ENCODE measurements at regions not wholly inside any gene's neighbourhood (a gene's known extent, or its start where the extent isn't known, plus 50 kb on each side); places are given as distances from the start of the nearest gene placed in this dataset.
"Not testable (repeated sequence)": the region's sequence is repeated elsewhere in the genome, so short reads cannot be mapped to it uniquely, and the experiment has no call there.

DNA sequence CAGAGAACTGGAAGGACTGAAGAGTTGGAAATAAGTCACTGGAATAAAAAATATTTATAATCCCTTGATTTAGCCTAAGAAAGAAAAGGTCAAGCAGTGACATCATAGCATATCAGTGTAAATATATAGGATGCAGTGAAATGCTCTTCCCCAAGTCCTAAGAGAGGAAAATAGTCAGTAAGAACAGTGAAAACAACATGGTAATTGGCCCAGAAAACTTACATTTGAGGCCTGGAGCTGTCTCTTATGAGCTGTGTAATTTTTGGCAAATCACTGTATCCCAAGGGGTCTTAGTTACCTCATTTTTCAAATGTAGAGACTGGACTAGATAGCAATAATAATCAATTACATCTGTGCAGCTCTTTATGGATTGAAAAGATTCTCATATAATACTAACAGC is 255.7 kb upstream of the AR start:
- no peak for DNase-seq (ENCODE audit: low read depth)

DNA sequence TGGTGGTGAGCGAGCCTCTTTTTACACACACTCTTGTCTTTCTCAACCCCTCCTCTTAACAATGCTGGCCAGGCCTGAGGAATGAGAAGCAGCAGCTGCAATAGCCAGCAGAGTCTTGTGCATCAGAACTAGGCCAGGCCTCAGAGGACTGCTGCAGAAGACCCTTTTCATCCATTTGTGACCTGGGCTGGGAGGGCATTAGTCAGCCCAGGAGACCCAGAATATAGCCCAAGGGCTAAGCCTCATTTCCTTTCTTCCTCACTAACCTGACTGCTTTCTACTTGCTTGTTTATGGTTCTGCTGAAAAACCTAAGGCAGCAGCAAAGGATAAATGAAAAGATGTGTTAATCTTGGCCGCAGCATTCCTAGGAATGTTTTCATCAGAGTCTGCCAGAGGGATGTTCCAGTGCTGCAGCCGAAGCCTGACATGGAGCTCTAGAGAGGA is 254.7 kb upstream of the AR start:
- no peak for DNase-seq (ENCODE audit: low read depth)

DNA sequence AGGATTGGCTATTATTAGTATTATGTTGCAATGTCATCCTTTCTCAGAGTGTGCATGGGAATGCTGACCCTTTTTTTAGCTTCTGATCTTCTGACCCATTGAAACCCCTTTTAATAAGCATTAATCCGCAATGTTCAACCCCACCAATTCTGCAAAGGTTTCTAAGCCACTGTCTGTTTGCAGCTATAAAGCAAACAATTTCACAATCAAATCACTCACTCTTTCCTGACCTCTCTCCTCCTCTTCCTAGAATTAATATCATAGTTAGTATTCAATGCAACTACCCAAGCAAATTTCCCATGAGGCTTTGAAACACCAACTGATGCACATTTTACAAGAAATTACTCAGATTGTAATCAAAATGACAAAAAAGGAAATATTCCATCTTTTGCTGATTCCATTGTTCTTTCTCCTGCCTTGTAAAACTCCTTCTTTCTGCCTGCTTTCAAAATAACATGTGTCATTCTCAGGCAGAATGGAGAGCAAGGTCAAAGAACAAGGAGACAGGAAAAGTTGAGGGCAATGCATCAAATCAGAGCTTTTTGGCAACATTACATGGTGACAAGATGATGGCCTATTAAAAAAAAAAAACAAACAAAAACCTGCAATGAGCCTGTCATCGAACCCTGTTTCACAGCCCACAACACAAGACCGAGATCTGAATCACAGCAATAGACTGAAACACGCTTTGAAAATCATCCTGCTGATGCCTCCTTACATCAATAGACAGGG is 253.2 kb upstream of the AR start:
- DNase-seq (ENCODE audit: low read depth) = no peak

DNA sequence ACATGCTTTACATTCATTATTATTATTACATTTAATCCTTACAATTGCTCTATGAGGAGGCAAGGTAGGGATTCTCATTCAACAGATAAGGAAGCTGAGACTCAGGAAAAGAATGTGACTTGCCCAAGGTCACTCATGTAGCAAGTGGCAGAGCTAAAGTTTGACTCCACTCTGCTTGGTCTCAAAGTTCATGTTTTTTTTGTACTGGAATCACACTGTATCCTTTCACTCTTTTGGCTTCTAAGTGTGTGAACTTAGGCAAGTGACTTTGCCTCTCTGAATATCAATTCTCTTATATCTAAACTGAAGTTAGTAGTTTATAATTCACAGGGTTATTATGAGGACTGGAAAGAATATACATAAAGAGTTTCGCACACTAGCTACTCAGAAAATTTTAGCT is 247.9 kb upstream of the AR start:
- no peak for DNase-seq (ENCODE audit: low read depth)

DNA sequence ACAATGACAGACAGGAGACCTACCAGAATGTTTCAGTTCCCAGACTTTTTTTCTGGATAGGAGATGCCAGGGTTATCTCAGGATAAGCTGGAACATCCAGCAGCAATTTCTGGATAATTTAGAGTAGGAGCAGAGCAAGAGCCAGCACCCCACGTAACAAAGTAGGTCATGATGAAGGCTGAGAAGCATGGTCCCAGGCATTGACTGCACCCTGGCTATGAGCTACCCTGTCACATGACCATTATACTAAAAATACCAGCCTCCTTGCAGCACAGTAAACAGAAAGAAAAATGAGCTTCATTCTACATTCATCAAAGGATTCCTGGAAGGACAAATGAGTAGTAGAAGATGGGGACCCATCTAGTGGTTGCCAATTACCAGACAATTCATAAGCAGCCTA is 247.4 kb upstream of the AR start:
- DNase-seq (ENCODE audit: low read depth) = no peak

DNA sequence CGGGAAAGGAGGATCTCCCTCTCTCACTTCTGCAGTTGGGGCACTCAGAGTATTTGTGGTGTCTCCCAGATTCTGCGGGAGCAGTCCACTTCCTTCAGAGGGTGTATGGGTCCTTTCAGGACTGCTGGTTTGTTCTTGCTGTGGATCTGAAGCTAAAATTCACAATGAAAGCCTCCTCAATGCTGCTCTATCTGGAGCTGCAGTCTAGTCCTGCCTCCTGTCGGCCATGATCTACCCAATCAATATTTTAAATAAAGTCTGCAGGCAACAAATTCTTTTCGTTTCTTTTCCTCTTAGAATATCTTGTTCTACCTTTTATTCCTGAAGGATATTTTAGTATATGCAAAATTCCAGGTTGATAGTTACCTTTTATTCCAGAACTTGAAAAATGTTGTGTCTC is 226.1 kb upstream of the AR start:
- no peak for DNase-seq (ENCODE audit: low read depth)

DNA sequence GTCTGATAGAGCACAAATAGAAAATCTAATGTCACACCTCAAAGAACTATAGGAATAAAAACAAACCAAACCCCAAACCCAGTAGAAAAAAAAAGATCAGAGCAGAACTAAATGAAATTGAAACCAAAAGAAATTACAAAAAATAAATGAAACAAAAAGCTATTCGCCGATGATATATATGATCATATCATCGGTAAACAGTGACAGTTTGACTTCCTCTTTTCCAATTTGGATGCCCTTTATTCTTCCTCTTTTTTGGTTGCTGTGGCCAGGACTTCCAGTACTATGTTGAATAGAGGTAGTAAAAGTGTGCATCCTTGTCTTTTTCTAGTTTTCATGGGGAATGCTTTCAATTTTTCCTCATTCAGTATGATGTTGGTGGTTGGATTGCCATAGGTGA is 215.3 kb upstream of the AR start:
- DNase-seq (ENCODE audit: low read depth) = no peak

DNA sequence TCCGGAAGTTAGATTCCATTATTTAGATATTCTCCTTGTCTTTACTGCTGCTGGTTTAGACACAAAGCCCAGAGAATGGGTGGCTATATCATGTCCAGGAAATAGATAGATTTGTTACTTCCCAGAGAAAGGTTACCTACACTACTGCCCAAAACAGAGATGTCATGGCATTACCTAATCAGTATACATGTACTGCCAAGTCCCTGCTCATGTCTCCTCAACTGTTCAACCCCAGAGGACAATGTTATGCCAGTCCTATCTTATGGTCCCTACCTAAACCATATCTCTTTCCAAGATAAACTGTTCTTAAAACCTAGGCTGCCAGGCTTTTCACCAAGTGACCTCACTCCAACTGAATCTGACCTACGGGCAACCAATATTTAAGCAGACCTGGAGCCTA is 209.5 kb upstream of the AR start:
- DNase-seq (ENCODE audit: low read depth) = no peak

DNA sequence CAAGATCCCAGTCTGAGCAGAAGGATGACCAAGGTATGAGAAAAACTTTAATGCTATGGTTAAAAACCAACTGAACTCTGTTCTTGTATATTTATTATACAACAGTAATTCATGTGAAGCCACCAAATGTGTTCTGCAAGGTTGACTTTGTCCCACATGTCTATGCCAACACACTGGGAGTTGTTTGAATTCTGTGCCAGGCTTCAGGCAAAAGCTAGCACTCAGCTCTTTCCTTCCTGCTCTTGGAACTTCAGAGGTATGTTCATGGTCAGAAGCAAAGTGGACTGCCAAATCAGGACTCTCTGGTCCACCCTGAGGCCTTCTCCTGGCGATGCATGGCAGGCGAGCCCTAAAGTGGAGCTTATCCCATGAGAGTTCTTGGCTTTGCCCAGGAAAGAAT is 205.6 kb upstream of the AR start:
- DNase-seq (ENCODE audit: low read depth) = no peak

DNA sequence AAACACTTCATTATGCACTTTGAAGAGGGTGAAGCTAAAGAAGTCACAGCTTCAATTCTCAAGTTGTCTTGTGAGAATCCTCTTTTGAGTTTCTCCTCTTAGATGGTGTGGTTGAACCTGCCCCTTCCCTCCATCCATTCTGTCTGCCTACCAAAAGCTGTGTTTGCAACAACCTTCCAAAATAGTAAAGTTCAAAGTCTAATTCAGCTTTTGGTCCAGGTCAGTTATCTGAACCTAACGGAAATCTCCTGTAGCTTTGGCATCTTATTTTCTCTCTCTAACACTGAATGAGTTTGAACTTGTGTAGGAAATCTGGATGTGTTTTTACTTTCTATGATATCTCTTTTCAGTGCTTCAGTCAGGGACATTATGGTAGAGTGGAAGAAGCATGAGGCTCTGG is 201.7 kb upstream of the AR start:
- no peak for DNase-seq (ENCODE audit: low read depth)

DNA sequence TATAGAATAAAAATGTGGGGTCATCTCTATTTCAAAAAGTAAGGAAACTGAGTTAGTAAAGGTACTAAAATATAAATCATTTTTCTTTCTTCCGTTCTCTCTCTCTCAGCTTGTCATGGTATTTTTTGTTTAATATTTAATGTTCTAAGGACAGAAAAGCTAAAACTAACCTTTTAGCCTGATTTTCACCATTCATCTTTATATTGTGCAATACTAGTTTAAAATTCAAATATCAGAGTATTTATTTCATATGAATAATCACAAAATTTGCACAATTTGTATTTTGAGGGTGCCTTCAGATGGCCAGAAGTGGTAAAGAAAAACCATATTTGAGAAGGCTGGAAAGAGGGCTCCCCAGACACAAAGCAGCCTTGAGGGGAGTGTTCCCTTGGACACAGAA is 197.6 kb upstream of the AR start:
- DNase-seq (ENCODE audit: low read depth) = no peak

DNA sequence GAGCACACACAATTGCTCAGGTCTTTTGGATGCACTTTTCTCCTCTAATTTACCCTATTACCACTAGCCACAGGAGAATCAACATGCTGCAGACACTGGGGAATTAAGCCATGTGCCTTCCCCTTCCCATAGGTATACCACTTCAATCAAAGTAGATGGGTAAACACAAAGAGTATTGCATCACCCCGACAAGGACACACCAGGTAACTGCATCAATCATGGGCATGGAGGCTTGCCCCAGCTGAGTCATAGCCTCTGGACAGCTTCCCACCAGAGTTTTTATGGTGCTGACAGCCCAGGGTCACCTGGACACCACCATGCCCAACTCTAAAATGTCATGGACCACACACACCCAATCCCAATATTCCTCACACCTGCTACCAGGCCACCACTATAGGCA is 197.2 kb upstream of the AR start:
- DNase-seq (ENCODE audit: low read depth) = no peak

DNA sequence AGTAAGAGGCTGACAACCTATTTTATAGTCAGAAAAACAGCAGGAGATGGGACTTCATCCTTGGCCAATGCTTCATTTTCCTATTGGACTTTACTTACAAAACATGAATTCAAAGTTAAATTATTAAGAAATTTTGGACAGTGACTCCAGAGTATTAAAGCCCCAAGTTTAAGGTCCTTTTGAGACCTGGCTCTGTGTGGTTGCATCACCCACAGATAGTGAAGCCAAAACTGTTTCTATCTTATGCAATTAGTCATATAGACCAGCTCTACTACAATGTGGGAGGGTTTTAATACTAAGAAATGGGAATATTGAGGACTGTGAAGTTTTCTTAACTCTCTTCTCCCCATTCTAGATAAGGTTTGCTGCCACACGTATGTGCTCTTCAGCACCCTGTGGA is 196.7 kb upstream of the AR start:
- DNase-seq (ENCODE audit: low read depth) = no peak

DNA sequence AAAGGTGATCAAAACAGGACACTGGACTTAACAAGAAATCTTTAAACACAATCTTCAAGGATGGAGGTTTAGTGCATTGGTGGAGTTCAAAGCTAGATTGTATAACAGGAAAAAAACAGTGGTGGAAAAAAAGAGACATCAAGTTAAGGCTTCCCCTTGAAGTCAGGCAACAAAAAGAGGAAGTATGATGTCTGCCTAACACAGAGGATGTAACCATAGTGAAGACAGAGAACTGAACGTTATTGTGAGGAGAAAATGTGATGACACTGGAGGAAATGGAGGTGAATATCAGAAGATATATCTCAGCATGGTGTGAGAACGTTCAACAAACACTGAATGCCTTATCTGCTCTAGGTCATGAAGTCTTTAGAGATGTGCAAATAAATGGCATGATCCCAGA is 192.4 kb upstream of the AR start:
- no peak for DNase-seq (ENCODE audit: low read depth)

DNA sequence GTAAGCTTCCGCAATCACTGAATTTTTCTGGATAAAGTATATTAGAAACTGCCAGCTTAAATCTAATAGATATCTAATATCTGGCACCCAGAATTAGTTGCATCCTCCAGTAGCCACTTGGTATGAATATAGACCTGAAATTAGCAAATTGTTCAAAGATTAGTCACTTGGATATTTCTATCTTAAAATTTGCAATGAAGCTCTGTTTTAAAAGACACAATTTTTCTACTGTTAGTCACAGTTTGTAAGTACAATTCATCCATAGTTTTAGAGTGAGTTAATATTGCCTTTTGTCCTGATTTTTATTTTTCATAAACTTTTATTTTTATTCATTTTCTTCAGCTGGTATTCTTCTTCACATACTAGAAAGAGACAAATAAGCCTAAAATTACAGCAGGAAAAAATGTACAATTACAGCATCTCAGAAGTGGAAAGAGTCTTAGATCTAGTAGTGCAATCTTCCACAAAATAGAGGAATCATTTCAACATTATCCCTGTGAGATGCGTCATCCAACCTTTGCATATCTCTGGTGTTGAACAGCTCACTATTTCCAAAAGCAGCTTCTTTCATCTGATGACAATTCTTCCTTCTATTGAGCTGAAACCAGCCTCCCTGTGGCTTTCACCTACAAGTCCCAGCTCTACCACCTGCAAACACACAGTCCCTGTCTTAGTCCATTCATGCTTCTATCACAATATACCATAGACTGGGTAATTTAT is 190.0 kb upstream of the AR start:
- peak; percentile 46 for DNase-seq (ENCODE audit: low read depth)

DNA sequence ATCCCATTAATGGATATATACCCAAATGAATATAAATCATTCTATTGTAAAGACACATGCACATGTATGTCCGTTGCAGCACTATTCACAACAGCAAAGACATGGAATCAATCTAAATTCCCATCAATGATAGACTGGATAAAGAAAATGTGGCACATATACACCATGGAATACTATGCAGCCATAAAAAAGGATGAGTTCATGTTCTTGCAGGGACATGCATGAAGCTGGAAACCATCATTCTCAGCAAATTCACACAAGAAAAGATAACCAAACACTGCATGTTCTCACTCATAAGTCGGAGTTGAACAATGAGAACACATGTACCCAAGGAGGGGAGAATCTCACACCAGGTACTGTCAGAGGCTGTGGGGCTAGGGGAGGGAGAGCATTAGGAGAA is 182.6 kb upstream of the AR start:
- DNase-seq (ENCODE audit: low read depth) = not testable (repeated sequence)

DNA sequence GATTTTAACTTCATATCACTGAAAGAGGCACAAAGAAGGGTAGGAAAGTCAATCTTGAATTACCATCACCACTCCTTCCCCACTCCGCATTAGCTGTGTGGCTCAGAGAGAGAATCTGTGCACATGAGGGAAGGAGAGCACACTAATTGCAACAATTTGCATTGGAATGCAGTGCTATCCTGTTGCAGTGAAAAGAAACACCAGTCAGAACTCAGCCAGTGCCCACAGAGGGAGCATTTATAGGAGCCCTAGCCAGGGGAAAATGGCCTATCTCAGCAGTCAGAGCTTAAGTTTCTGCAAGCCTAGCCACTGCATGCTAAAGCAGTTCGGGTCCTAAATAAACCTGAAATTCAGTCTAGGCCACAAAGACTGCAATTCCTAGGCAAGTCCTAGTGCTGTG is 159.4 kb upstream of the AR start:
- no peak for DNase-seq (ENCODE audit: low read depth)

DNA sequence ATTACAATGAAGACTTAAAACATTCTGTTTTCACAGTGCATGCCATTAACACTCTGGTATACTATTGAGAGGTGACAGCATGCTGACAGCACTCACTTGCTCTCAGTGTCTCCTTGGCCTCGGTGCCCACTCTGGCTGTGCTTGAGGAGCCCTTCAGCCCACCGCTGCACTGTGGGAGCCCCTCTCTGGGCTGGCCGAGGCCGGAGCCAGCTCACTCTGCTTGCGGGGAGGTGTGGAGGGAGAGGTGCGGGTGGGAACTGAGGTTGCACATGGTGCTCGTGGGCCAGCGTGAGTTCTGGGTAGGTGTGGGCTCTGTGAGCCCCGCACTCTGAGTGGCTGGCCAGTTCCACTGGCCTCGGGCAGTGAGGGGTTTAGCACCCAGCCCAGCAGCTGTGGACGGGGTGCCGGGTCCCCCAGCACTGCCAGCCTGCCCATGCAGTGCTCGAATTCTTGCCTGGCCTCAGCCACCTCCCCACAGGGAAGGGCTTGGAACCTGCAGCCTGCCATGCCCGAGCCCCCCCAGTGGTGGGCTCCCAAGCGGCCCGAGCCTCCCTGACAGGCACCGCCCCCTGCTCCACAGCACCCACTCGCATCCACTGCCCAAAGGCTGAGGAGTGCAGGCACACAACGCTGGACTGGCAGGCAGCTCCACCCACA is 135.3 kb upstream of the AR start:
- no peak for DNase-seq (ENCODE audit: low read depth)

DNA sequence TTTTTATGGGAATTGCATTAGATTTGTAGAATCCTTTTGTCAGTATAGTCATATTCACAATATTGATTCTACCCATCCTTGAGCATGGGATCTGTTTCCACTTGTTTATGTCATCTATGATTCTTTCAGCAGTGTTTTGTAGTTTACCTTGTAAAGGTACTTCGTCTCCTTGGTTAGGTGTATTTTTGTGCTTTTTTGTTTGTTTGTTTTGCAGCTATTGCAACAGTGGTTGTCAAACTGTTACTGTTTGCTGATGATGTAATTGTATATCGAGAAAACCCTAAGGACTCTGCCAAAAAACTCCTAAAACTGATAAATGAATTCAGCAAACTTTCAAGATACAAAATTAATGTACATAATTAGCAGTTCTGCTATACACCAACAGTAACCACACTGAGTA is 127.9 kb upstream of the AR start:
- no peak for DNase-seq (ENCODE audit: low read depth)

DNA sequence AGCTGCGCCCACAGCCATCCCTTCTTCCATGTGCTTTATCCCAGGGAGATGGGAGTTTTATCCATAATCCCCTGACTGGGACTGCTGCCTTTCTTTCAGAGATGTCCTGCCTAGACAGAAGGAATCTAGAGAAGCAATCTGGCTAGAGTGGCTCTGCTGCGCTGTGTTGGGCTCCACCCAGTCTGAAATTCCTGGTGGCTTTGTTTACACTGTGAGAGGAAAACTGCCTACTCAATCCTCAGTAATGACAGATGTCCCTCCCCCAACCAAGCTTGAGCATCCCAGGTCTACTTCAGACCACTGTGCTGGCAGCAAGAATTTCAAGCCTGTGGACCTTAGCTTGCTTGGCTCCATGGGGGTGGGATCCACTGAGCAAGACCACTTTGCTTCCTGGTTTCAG is 116.9 kb upstream of the AR start:
- DNase-seq (ENCODE audit: low read depth) = no peak

DNA sequence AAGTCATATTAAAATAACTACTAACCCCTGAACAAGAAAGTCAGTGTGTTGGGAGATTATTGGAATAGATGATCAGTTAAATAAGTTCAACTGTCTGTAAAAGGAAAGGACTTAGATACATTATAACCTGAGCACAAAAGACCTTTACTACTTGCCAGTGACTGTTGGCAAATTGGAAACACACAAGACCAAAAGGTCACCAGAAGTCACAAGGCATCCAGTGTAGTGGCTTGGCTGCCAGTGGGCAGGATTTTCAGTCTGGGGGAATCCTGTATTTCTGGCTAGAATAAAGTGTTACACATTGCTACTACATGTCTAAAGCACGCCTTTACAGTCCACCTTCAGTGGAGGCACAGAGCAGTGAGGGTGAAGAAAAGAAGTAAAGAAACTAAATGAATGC is 108.3 kb upstream of the AR start:
- no peak for DNase-seq (ENCODE audit: low read depth)

DNA sequence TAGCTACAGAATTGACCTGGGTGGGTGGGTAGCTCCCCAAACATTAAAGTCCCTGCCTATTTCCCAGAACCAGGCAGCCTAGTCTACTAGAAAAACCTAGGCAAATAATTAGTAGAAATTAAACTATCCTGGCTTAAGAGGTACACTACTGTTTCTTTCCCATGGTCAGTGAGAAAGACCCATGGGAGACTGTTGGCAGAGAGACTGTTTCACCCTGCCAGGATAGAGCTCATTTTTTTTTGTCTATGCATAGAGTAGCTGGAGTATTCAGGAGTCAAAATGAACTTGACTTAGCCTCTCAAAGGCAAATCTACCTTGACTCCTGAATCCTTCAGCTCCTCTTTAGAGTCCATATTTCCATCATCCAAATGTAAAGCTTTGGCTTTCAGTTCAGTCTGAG is 107.0 kb upstream of the AR start:
- no peak for DNase-seq (ENCODE audit: low read depth)

DNA sequence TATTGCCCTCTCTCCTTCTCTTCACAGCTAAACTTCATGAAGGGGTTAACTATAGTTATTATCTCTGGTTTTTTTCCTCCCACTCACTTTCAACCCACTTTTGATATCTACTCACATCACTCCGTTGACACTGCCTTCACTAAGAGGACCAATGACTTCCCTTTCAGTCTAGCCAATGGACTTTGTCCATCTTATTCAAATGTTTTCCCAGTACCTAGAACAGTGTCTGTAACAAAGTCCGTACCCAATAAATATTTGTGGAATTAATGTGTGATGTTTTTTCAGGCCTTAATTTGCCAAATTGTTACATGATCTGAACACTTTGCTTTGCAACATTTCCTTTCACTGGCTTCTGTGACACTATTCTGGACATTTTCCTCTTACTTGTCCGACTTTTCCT is 106.0 kb upstream of the AR start:
- DNase-seq (ENCODE audit: low read depth) = no peak

DNA sequence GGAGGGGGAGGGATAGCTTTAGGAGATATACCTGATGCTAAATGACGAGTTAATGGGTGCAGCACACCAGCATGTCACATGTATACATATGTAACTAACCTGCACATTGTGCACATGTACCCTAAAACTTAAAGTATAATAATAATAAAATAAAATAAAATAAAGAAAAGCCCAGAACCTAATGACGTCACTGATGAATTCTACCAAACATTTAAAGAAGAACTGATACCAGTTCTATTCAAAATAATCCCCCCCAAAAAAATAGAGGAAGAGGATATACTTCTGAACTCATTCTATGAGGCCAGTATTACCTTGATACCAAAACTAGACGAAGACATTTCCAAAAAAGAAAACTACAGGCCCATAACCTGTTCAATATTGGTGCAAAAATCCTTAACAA is 68.6 kb upstream of the AR start:
- DNase-seq (ENCODE audit: low read depth) = not testable (repeated sequence)

All from ELR (cell line).